ENCODE measurements at regions not wholly inside any gene's neighbourhood (a gene's known extent, or its start where the extent isn't known, plus 50 kb on each side); places are given as distances from the start of the nearest gene placed in this dataset.
"Not testable (repeated sequence)": the region's sequence is repeated elsewhere in the genome, so short reads cannot be mapped to it uniquely, and the experiment has no call there.

GRCh38 chr9:16057541-16057940, 504.7 kb downstream of the CCDC171 start:
- no peak for DNase-seq (ENCODE audit: low read depth)

DNA sequence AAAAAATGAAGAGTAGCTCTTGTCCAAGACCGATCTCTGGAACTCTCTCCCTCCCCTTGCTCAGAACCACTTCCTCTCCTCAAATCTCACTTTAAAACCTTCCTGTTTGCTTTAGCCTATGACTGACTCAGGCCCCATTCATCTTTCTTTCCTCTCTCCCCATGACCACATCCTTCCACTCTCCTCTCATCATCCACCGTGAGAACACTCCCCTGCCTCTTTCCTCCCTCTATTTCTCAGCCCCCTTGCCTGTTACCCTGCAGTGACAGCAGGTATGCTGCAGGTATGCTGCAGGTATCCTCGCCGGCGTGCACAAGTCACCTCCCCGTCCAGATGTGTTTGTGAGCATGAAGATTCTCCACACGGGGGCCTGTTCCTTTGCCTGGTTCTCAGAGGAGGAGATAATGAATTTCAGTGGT, 505.3 kb downstream of the CCDC171 start:
- DNase-seq (ENCODE audit: low read depth) = no peak

DNA sequence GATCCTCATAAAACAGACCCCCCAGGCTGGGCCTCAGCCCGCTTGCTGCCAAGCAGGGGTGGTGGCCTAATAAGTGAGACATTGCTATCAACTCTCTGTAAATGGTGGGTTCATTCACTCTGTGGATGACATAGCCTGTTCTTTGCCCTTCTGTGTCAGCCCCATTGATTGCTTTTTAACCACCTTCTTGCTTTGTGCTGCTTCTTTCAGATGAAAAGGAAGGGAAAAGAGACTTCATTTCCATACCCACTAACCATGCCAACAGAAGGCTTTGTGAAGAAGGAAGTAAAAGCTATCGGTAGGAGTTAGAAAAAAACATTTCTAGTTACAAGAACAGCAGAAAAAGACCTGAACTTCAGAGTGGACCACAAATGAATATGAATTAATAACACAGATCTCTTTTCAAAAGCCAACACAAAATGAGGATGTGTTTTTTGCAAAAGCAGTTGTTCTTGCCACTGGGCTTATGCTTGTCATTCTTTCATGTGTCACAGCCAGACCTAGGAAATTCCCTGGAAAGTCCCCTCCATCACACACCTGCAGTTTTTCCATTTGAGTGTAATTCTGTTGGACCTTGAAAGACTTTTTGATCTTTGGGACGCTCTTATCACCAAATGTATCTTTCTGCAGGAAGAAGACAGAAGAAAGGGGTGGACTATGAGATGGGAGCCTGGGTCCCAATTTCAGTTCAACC, 507.7 kb downstream of the CCDC171 start:
- DNase-seq (ENCODE audit: low read depth) = no peak

DNA sequence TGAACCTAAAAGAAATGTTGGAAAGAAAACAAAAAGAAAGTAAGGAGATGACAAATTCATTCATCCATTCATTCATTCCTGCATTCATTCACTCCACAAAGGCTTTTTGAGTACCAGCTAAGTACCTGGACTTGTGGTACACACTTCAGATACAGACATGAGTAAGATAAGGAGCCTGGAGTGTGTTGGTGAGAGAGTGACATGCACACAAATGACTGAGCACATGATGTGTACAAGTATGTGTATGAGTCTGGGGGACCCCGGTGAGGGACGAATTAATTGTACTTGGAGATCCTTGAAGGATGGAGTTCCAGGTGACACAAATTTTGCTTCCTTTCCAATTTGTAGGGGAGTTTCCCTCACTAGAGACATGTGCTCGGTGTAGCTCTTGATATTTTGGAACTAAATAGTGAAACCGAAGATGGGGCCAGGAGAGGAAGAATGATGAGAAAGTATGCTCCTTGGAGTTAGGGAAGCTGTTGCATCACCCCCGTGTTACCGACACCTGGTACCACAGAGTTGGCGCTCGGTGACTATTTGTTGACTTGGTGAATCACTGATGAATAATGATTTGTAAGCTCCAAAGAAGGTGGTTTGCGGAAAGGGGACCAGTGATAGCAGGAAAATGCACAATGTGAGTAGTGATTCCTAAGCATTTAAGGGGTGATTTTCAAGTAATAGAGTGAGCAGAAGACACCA, 509.8 kb downstream of the CCDC171 start:
- no peak for DNase-seq (ENCODE audit: low read depth)

GRCh38 chr9:16063241-16063591, 510.4 kb downstream of the CCDC171 start:
- DNase-seq (ENCODE audit: low read depth) = no peak

- no peak for DNase-seq (ENCODE audit: low read depth)
Observed at GRCh38 chr9:16064771-16065170, 511.9 kb downstream of the CCDC171 start.

DNA sequence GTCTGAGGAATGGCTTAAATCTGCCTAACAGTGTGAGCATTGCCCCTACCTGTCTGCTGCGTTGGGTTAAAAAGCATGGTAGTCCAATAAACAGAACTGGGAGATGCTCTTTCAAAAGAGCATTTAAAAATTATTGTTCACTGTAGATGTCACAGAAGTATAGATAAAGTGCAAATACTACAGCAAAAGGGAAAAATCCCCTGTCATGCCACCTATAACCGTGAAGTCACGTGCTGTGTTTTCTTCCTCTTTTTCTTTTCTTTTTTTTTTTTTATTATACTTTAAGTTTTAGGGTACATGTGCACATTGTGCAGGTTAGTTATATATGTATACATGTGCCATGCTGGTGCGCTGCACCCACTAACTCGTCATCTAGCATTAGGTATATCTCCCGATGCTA, 513.4 kb downstream of the CCDC171 start:
- not testable (repeated sequence) for DNase-seq (ENCODE audit: low read depth)

GRCh38 chr9:16068476-16068875, 515.6 kb downstream of the CCDC171 start:
- DNase-seq (ENCODE audit: low read depth) = no peak

DNA sequence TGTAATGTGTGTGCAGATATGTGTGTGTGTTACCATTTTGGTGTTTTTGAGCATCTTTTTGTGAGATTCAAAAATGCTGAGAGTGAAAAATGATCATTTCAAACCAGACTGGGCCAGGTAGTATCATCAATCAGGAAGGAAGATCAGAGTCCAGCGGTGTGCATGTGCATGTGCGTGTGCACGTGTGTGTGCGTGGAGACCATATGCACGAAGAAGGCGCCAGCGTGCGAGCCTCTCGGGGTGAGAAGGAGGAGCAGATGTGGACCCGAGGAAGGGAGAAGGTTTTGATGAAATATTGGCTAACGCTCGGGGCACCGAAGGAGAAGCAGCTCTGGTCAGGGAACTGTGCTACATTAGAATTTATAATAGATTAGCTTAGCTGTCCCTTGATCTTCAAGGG, 516.4 kb downstream of the CCDC171 start:
- no peak for DNase-seq (ENCODE audit: low read depth)

GRCh38 chr9:16069671-16070454, 517.0 kb downstream of the CCDC171 start:
- no peak for DNase-seq (ENCODE audit: low read depth)

DNA sequence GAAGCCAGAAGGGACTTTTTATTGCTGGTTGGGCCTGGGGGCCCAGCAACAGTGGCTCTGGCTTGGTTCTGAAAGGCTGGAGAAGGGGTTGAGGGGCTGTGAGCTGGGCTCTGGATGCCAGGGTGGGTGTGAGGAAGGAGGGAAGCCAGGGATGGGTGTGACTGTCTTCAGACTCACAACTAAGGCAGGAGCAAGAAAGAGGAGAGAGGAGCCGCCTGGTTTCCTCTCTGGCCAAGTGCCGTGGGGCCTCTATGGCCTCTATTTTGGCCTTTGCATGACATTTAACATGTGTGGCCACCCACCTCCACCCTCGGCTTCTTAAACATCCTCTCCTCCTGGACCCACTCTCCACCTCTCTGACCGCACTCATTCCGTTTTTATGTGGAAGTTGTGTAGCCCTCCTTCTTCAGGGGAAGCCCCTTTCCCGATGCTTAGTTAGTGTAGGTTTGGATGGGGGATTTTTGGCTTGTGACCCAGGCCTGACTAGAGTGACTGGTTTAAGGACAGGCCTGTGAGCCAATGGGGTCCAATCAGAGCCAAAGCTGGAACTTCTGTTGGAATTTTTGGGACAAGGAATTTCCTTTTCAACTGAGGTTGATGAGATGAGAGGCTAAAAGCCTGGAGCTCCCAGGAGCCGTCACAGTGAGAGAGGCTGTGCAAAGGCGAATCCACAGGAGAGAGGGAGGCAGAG, 517.8 kb downstream of the CCDC171 start:
- no peak for DNase-seq (ENCODE audit: low read depth)

- DNase-seq (ENCODE audit: low read depth) = no peak
Observed at GRCh38 chr9:16071400-16071799, 518.6 kb downstream of the CCDC171 start.

GRCh38 chr9:16074963-16075362, 522.1 kb downstream of the CCDC171 start:
- no peak for DNase-seq (ENCODE audit: low read depth)

DNA sequence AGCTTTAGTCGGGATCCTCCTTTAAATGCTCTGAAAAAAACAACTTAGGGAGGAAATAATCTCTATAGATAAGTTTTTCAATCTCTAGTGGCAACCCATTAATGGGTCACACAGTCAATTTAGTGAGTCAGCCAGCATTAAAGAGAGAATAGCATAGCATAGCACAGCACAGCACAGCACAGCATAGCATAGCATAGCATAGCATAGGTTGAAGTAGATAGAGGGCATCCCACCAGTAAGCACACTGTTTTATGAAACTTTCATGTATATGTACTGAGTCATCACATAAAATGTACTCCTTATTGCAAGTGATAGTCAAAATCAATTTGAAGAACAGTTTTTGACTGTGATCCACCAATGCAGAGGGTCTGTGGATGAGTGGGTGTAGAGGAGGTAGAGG, 522.9 kb downstream of the CCDC171 start:
- no peak for DNase-seq (ENCODE audit: low read depth)

GRCh38 chr9:16076511-16076910, 523.7 kb downstream of the CCDC171 start:
- DNase-seq (ENCODE audit: low read depth) = no peak

DNA sequence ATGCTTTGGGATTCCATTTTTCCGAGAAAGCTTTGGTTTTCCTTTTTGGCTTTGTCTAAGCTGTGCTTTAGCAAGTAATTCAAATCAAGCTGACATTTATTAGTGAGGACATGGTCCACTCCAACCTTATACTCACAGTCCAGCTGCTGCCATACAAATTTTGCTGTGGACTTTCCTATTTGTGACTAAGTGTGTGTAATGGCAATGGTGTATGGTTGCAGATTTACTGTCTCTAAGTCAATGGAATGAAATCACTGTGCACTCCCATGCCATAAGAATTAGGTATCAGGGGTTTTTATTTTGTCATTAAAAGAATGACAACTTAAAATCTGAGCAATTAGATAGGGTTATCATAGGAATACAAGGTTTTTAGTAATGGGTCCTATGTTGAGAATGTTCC, 530.0 kb downstream of the CCDC171 start:
- no peak for DNase-seq (ENCODE audit: low read depth)

DNA sequence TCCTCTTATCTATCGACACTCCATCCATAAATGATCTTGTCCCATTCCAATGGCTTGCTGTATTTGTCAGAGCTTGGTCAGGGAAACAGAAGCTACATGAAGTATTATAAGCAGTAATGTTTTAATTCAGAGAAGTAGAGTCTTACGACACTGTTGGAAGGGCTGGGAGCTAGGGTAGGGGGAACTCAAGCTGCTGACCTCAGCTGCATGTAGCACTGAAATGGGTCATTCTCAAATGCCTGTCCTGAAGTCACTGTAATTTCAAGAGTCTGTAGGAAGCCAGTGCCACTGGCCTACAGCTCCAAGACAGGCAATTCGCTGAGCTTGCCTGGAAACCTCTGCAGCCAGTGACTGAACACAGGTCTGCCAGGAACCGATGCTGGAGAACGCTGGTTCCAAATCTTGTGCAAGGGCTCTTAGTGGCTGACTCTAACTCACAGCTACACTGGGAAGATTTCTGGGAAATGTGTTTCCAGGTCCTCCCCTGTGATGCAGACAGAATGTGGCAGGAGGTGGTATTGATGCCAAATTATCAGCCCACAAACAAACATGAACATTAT, 532.4 kb downstream of the CCDC171 start:
- no peak for DNase-seq (ENCODE audit: low read depth)

DNA sequence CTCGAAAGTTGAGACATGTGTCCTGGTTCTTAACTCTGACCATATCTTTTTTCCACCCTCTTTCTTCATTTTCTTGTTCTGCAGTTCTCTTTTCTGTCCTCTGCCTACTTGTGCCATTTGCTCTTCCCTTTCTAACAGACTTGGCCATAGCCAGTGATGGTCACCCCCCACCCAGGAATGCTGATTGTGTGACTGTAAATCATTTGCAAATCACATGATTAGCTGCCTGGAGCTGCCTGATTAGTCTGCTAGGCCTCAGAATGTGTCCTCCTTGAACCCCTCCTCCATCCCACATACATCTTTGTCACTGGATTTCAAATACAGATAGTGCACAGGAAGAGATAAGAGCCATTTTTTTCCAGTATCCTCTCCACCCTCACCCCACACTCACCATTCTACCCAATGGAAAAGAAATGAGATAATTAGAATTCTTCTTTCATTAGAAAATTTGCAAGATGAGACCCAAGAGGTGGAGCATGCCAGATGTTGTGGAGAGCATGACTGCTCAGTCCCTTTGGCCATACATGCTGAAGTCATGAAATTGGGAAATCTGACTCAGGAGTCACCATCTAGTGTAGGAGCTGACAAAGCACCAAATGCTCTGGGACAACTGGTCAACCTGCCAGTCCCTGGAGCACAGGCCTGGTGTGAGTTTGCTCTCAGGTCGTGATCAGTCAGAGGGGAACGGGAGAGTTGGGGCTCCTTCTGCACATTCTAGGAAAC, 538.2 kb downstream of the CCDC171 start:
- no peak for DNase-seq (ENCODE audit: low read depth)

DNA sequence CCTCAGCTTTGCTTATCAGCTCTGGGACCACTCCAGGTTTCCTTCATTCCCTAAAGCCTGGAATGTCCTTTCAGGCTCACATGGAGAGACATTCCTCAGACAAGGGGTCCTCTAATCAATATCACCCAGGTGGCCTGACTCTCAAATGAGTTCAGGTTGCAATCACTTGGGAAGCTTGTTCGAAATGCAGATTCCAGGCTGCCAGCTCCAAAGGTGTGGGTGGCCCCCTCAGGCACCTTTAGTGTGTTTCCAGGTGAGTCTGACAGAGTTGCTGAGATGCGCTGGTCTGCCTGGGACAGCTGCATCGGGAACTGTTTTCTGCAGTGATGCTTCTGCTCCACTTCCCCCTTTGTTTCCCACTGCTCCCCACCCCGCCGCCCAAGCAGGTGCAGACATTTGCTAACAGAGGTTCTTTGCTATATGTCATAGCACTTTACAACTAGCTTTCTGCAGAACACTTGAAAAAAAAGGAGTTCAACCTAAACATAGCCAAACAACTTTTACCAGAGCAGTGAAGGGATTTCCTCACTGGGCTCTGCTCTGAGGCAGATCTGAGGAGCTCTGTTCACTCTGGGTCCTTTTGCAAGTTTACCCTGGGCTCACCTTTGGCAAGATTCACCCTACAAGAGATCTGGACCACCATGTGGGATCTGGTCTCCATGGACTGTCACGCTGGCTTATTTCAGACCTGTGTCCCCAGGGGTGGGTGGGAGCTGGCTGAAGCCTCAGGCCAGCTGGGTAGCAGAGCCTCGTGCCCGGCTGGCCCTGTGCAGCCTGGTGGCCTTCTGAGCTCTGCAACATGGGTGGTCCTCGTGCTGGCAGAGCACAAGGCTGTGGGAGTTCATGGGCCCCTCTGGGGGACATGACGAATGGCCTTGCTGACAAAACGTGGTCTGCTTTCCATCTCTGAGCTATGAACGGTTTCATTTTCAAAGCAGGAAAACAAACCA, 539.6 kb downstream of the CCDC171 start:
- DNase-seq (ENCODE audit: low read depth) = no peak

- DNase-seq (ENCODE audit: low read depth) = no peak
Observed at GRCh38 chr9:16098306-16098705, 545.5 kb downstream of the CCDC171 start.

Measured in GM04504 (cell line).